Lung (tissue), 11 donors: ENCODE measurements at regions not wholly inside any gene's neighbourhood (a gene's known extent, or its start where the extent isn't known, plus 50 kb on each side); places are given as distances from the start of the nearest gene placed in this dataset.

Experiments used
- ATAC-seq: fragments of 200-7000 bp; cut with Tn5 transposase; one replicate; pipeline ENCODE4 v1.9.1; 2020; ENCODE audit warnings: moderate number of reproducible peaks; ENCODE audit not compliant: insufficient read depth, low FRiP score
- DNase-seq, 3 donors: peaks; one replicate each; pipeline ENCODE4 v3.0.0-alpha.2; 2013 to 2017
- H3K27ac ChIP-seq, 2 donors: one replicate each; pipeline ENCODE4 v1.5.1; 2013; ENCODE audit warnings: mild to moderate bottlenecking in 2 of 2, moderate library complexity in 2 of 2, control low read depth in 1 of 2, inconsistent platforms in 1 of 2, low read depth in 1 of 2, low read length in 1 of 2
- H3K27me3 ChIP-seq, 3 donors: one replicate each; pipeline ENCODE4 v1.5.1; 2013; ENCODE audit warnings: low read length in 2 of 3; ENCODE audit not compliant: control insufficient read depth in 3 of 3, insufficient read depth in 3 of 3
- H3K36me3 ChIP-seq, 4 donors: one replicate each; pipeline ENCODE4 v1.5.1; 2013; ENCODE audit warnings: low read length in 4 of 4, mild to moderate bottlenecking in 1 of 4, moderate library complexity in 1 of 4; ENCODE audit not compliant: control insufficient read depth in 4 of 4, insufficient read depth in 4 of 4
- H3K4me1 ChIP-seq, 5 donors: one replicate each; pipeline ENCODE4 v1.5.1; 2013; ENCODE audit warnings: low read length in 5 of 5, mild to moderate bottlenecking in 2 of 5, moderate library complexity in 1 of 5; ENCODE audit not compliant: control insufficient read depth in 5 of 5, insufficient read depth in 5 of 5
- H3K4me3 ChIP-seq: one replicate; pipeline ENCODE4 v1.5.1; 2013; ENCODE audit warnings: mild to moderate bottlenecking, control low read depth, moderate library complexity
- H3K9ac ChIP-seq, 2 donors: one replicate each; pipeline ENCODE4 v1.5.1; 2013; ENCODE audit warnings: low read length in 2 of 2, control low read depth in 1 of 2; ENCODE audit not compliant: insufficient read depth in 1 of 2
- H3K9me3 ChIP-seq, 4 donors: one replicate each; pipeline ENCODE4 v1.5.1; 2013; ENCODE audit warnings: low read length in 3 of 4, mild to moderate bottlenecking in 1 of 4, moderate library complexity in 1 of 4; ENCODE audit not compliant: control insufficient read depth in 4 of 4, insufficient read depth in 3 of 4
- WGBS, 2 donors: extraction: QIAGEN DNeasy Blood & Tissue Kit; methylation state at CpG; one replicate each; pipeline ENCODE4 v1.1.7; 2013; 5-methylcytosine and 5-hydroxymethylcytosine counted together
- TF ChIP-seq, protein P1 (sequence below): IDR thresholded peaks from 2 replicates; pipeline ENCODE4 v1.5.1; 2012; ENCODE audit warnings: mild to moderate bottlenecking; ENCODE audit errors: control extremely low read depth, extremely low read depth
- donor health status: control.
- donor health status: control.
- donor health status: Bipolar disorder and iron deficiency.
- donor health status: healthy.
- donor health status: DM: yes; HTN: yes; CAD: no.

DNA sequence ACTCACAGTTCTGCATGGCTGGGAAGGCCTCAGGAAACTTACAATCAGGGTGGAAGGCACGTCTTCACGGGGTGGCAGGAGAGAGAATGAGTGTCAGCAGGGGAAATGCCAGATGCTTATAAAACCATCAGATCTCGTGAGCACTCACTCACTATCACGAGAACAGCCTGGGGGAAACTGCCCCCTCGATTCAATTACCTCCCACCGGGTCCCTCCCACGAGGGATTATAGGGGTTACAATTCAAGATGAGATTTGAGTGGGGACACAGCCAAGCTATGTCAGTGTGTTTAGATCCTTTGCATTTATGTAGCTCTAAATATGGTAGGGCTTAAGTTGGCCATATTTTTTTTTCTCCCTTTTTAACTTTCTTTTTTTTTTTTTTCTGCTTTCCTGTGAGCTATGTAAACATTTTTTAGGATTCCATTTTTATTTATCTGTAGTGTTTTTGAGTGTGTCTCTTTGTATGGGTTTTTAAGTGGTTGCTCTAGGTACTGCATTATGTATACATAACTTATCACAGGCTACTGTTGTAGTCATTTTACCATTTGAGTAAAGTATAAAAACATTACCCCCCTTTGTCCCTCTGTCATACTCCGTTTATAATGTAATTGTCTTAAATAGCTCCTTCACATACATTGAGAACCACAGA, 79.0 kb downstream of the ADRA2C start:
- Histone ChIP-seq H3K27ac (no peak overlapping the region), H3K4me1 (no peaks in the 10 kb centered on the region), H3K27me3 (peaks cover 0 to 8% (median 3%) of the 10 kb centered on the region in 3 donors), H3K36me3 (no peaks in the 10 kb centered on the region), H3K9ac (no peak overlapping the region), H3K4me3 (no peak overlapping the region), H3K9me3 (peaks cover 0 to 9% (median 4%) of the 10 kb centered on the region in 4 donors)
- DNase-seq (no peak), ATAC-seq (no peak)
- TF ChIP-seq, protein P1, sequence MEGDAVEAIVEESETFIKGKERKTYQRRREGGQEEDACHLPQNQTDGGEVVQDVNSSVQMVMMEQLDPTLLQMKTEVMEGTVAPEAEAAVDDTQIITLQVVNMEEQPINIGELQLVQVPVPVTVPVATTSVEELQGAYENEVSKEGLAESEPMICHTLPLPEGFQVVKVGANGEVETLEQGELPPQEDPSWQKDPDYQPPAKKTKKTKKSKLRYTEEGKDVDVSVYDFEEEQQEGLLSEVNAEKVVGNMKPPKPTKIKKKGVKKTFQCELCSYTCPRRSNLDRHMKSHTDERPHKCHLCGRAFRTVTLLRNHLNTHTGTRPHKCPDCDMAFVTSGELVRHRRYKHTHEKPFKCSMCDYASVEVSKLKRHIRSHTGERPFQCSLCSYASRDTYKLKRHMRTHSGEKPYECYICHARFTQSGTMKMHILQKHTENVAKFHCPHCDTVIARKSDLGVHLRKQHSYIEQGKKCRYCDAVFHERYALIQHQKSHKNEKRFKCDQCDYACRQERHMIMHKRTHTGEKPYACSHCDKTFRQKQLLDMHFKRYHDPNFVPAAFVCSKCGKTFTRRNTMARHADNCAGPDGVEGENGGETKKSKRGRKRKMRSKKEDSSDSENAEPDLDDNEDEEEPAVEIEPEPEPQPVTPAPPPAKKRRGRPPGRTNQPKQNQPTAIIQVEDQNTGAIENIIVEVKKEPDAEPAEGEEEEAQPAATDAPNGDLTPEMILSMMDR, result no peak
- 35 to 51% methylated on average over 8 of the region's 8 CpGs for WGBS, 2 donors

DNA sequence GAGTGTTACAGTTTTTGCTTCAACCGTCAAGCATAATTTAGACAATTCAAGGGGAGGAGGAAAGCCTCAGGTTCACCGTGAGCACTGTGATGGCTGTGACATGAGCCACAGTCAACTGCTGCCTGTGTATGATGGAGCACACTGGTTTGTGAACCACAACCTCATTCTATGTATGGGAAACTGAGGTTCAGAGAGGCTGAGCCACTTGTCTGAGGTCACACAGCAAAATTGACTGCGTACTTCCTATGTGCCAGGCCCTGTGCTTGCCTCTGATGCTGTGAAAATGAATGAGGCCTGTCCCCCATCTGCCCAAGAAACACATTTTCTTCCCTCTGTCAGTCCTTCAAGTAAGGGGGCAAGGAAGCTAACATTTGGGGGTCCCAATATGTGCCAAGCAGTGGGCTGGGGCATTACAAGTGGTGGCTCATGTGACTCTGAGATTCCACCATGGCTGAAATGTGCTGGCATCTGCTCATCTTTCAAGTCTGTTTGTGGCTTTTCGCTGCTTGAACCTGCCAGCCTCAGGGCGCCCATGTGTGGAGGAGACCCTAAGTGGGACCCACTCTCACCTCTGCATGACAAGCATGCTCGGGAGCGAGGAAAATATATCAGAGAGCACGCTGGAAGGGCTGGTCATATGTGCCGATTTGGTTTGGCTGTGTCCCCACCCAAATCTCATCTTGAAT, 79.7 kb downstream of the ADRA2C start:
- 89 to 91% methylated on average over 9 of the region's 9 CpGs for WGBS, 2 donors
- Histone ChIP-seq H3K4me3 (no peak overlapping the region), H3K27me3 (peaks cover 0 to 8% (median 3%) of the 10 kb centered on the region in 3 donors), H3K27ac (no peak overlapping the region), H3K4me1 (no peaks in the 10 kb centered on the region), H3K9me3 (peaks cover 0 to 16% (median 5%) of the 10 kb centered on the region in 4 donors), H3K9ac (no peak overlapping the region), H3K36me3 (no peaks in the 10 kb centered on the region)
- TF ChIP-seq, protein P1, result no peak
- DNase-seq, result no peak
- no peak for ATAC-seq

DNA sequence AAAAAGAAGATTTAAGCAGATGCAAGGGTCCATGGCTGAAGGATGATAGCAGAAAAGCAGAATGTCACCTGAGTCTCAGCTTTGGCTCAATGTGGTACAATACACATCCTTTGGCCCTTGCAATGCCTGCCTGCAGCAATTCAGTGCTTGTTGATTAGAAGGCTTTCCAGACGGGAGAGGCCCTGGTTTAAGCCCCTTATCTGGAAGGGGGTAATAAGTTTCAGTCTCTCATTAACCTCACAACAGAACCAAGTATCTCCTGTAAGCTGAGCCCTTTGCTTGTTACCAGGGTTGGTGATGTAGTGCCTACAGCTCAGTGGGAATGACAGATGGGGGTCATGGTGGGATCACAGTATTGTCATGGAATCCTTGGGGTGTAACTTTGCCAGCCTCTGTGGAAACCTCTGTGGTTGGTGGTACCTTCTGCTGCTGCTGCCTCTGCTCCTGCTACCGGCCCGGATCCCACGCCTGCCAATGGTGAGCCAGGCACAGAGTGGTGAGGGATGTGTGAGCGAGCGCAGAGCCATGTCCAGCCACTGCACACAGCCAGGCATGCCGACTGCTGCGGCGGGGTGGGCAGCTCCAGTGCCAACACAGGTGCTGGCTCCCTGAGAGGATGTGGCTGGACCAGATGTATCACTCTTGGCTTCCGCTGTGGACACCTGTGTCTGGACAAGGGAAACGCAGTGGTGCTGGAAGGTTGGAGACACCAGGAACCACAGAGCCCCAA, 81.2 kb downstream of the ADRA2C start:
- TF ChIP-seq, protein P1, result no peak
- H3K4me1 ChIP-seq, result no peaks in the 10 kb centered on the region
- H3K36me3 ChIP-seq, result no peaks in the 10 kb centered on the region
- peaks cover 0 to 8% (median 3%) of the 10 kb centered on the region in 3 donors for H3K27me3 ChIP-seq
- DNase-seq, result no peak
- no peak overlapping the region for H3K9ac ChIP-seq
- 84 to 88% methylated on average over 11 of the region's 11 CpGs for WGBS, 2 donors
- no peak overlapping the region for H3K4me3 ChIP-seq
- H3K9me3 ChIP-seq, result peaks cover 0 to 16% (median 5%) of the 10 kb centered on the region in 4 donors
- H3K27ac ChIP-seq, result no peak overlapping the region
- ATAC-seq, result no peak
